Peyer's patch (tissue), 4 donors: ENCODE measurements at regions not wholly inside any gene's neighbourhood (a gene's known extent, or its start where the extent isn't known, plus 50 kb on each side); places are given as distances from the start of the nearest gene placed in this dataset.

Experiments
- CTCF ChIP-seq, 6 experiments: fragments of 450-650 bp in 4 of 6; fragments of 200-600 bp in 2 of 6; sonication (generic) in 1 of 6; IDR thresholded peaks; one replicate each; pipeline ENCODE4 v1.5.1; 2017 to 2019; ENCODE audit warnings: antibody characterized with exemption in 6 of 6, mild to moderate bottlenecking in 3 of 6, moderate library complexity in 1 of 6
- POLR2A ChIP-seq, 2 donors: fragments of 450-650 bp; IDR thresholded peaks; one replicate each; pipeline ENCODE4 v1.5.1; 2017; ENCODE audit warnings: antibody characterized with exemption in 2 of 2, mild to moderate bottlenecking in 2 of 2, moderate library complexity in 2 of 2

- TF ChIP-seq CTCF (IDR thresholded peaks at IDR 0.05) (no peak), POLR2A (IDR thresholded peaks at IDR 0.05) (no peak)
Observed at GRCh38 chr18:28794459-28795245, 617.7 kb upstream of the CDH2 start.
